ENCODE measurements at regions not wholly inside any gene's neighbourhood (a gene's known extent, or its start where the extent isn't known, plus 50 kb on each side); places are given as distances from the start of the nearest gene placed in this dataset.

- TF ChIP-seq CTCF (IDR thresholded peaks at IDR 0.05): no peak
- TF ChIP-seq EZH2 (IDR thresholded peaks at IDR 0.05): no peak
Measured at GRCh38 chr9:96160866-96161265, 141.1 kb downstream of the HSD17B3 start.
